H9 (cell line): ENCODE measurements at regions not wholly inside any gene's neighbourhood (a gene's known extent, or its start where the extent isn't known, plus 50 kb on each side); places are given as distances from the start of the nearest gene placed in this dataset.

Source experiments
- DNase-seq: peaks from one replicate; pipeline ENCODE4 v3.0.0-alpha.2; 2017
- H2AFZ ChIP-seq: one replicate; pipeline ENCODE4 v1.6.1; 2013; ENCODE audit warnings: mild to moderate bottlenecking, low read length, control low read depth, moderate library complexity
- H2AK5ac ChIP-seq: 2 replicates; pipeline ENCODE4 v1.6.1; 2013; ENCODE audit warnings: low read length, control low read depth, mixed read lengths; ENCODE audit not compliant: insufficient read length
- H2BK120ac ChIP-seq: one replicate; pipeline ENCODE4 v1.6.1; 2013; ENCODE audit warnings: low read depth, mild to moderate bottlenecking, low read length, control low read depth, inconsistent platforms; ENCODE audit not compliant: poor library complexity, severe bottlenecking
- H2BK12ac ChIP-seq: 2 replicates; pipeline ENCODE4 v1.6.1; 2013; ENCODE audit warnings: low read length, control low read depth, mixed read lengths, low read depth; ENCODE audit not compliant: insufficient read length
- H2BK15ac ChIP-seq: 2 replicates; pipeline ENCODE4 v1.6.1; 2013; ENCODE audit warnings: low read depth, low read length, control low read depth
- H2BK20ac ChIP-seq: one replicate; pipeline ENCODE4 v1.6.1; 2013; ENCODE audit warnings: low read depth, mild to moderate bottlenecking, low read length, control low read depth, inconsistent platforms; ENCODE audit not compliant: poor library complexity, severe bottlenecking
- H2BK5ac ChIP-seq: 2 replicates; pipeline ENCODE4 v1.6.1; 2013; ENCODE audit warnings: low read length, control low read depth, mixed read lengths; ENCODE audit not compliant: insufficient read length
- H3K14ac ChIP-seq: 2 replicates; pipeline ENCODE4 v1.6.1; 2013; ENCODE audit warnings: low read length, control low read depth; ENCODE audit not compliant: insufficient read depth
- H3K18ac ChIP-seq: 2 replicates; pipeline ENCODE4 v1.6.1; 2013; ENCODE audit warnings: low read depth, mild to moderate bottlenecking, mixed read lengths, low read length, control low read depth; ENCODE audit not compliant: insufficient read length
- H3K23ac ChIP-seq: 2 replicates; pipeline ENCODE4 v1.6.1; 2013; ENCODE audit warnings: low read length, control low read depth, mixed read lengths, low read depth; ENCODE audit not compliant: insufficient read length
- H3K23me2 ChIP-seq: 2 replicates; pipeline ENCODE4 v1.6.1; 2013; ENCODE audit warnings: low read depth, mild to moderate bottlenecking, mixed read lengths, low read length, control low read depth; ENCODE audit not compliant: insufficient read length, poor library complexity, severe bottlenecking
- H3K27ac ChIP-seq: 2 replicates; pipeline ENCODE4 v1.5.1; 2013; ENCODE audit warnings: low read length, control low read depth, mixed read lengths, low read depth; ENCODE audit not compliant: insufficient read length
- H3K27me3 ChIP-seq: 2 replicates; pipeline ENCODE4 v1.6.1; 2013; ENCODE audit warnings: low read length, control low read depth, inconsistent platforms; ENCODE audit not compliant: insufficient read depth
- H3K4ac ChIP-seq: 2 replicates; pipeline ENCODE4 v1.6.1; 2013; ENCODE audit warnings: low read depth, mild to moderate bottlenecking, control low read depth, inconsistent platforms, low read length, moderate library complexity
- H3K4me1 ChIP-seq: 2 replicates; pipeline ENCODE4 v1.6.1; 2013; ENCODE audit warnings: low read length, control low read depth, inconsistent platforms; ENCODE audit not compliant: insufficient read depth
- H3K4me2 ChIP-seq: 2 replicates; pipeline ENCODE4 v1.6.1; 2013; ENCODE audit warnings: low read length, control low read depth, mixed read lengths; ENCODE audit not compliant: insufficient read length, insufficient read depth
- H3K56ac ChIP-seq: 2 replicates; pipeline ENCODE4 v1.6.1; 2013; ENCODE audit warnings: low read depth, mild to moderate bottlenecking, mixed read lengths, low read length, control low read depth; ENCODE audit not compliant: insufficient read length
- H3K79me1 ChIP-seq: 2 replicates; pipeline ENCODE4 v1.6.1; 2013; ENCODE audit warnings: low read depth, mild to moderate bottlenecking, moderate library complexity, low read length, control low read depth, inconsistent platforms; ENCODE audit not compliant: insufficient read depth, poor library complexity, severe bottlenecking
- H3K79me2 ChIP-seq: 2 replicates; pipeline ENCODE4 v1.6.1; 2013; ENCODE audit warnings: low read length, control low read depth, inconsistent platforms; ENCODE audit not compliant: insufficient read depth
- H3K9ac ChIP-seq: 2 replicates; pipeline ENCODE4 v1.6.1; 2013; ENCODE audit warnings: low read length, control low read depth, mixed read lengths; ENCODE audit not compliant: insufficient read length; ENCODE audit errors: extremely low read depth
- H3K9me3 ChIP-seq: one replicate; pipeline ENCODE4 v1.6.1; 2013; ENCODE audit warnings: low read depth, low read length, inconsistent platforms; ENCODE audit not compliant: control insufficient read depth
- H3T11ph ChIP-seq: one replicate; pipeline ENCODE4 v1.6.1; 2013; ENCODE audit warnings: mild to moderate bottlenecking, low read length, control low read depth, inconsistent platforms
- H4K20me1 ChIP-seq: one replicate; pipeline ENCODE4 v1.6.1; 2013; ENCODE audit not compliant: control insufficient read depth, insufficient read length, insufficient read depth
- H4K5ac ChIP-seq: 2 replicates; pipeline ENCODE4 v1.6.1; 2013; ENCODE audit warnings: low read depth, mild to moderate bottlenecking, mixed read lengths, low read length, control low read depth; ENCODE audit not compliant: insufficient read length
- H4K8ac ChIP-seq: replicated peaks from 2 replicates; pipeline ENCODE4 v1.6.1; 2013; ENCODE audit warnings: low read length, control low read depth, mixed read lengths, low read depth; ENCODE audit not compliant: insufficient read length
- H4K91ac ChIP-seq: 2 replicates; pipeline ENCODE4 v1.6.1; 2013; ENCODE audit warnings: low read depth, mild to moderate bottlenecking, moderate library complexity, mixed read lengths, low read length, control low read depth; ENCODE audit not compliant: insufficient read length
- H3K27ac Mint-ChIP-seq, 3 experiments: 2 replicates in 2 of 3; 3 replicates in 1 of 3; pipeline ENCODE4 v1.8.0; 2020 to 2021; ENCODE audit warnings: mixed read lengths in 3 of 3, mild to moderate bottlenecking in 1 of 3, moderate library complexity in 1 of 3
- H3K27me3 Mint-ChIP-seq: 2 replicates; pipeline ENCODE4 v1.8.0; 2021; ENCODE audit warnings: low read depth, mild to moderate bottlenecking, moderate library complexity, mixed read lengths
- H3K36me3 Mint-ChIP-seq, 3 experiments: 2 replicates in 2 of 3; 3 replicates in 1 of 3; pipeline ENCODE4 v1.8.0; 2020 to 2021; ENCODE audit warnings: low read depth in 3 of 3, mixed read lengths in 3 of 3; ENCODE audit not compliant: insufficient read depth in 1 of 3
- H3K4me1 Mint-ChIP-seq, 2 experiments: 2 replicates each; pipeline ENCODE4 v1.8.0; 2020; ENCODE audit warnings: mixed read lengths in 2 of 2
- H3K4me3 Mint-ChIP-seq, 2 experiments: 2 replicates in 1 of 2; 3 replicates in 1 of 2; pipeline ENCODE4 v1.8.0; 2020 to 2021; ENCODE audit warnings: mild to moderate bottlenecking in 2 of 2, mixed read lengths in 2 of 2, moderate library complexity in 1 of 2
- H3K9me3 Mint-ChIP-seq, 2 experiments: 2 replicates in 1 of 2; 3 replicates in 1 of 2; pipeline ENCODE4 v1.8.0; 2020; ENCODE audit warnings: mild to moderate bottlenecking in 2 of 2, mixed read lengths in 2 of 2, moderate library complexity in 1 of 2
- TF ChIP-seq, protein P1 (sequence below): fragments of 200-600 bp; sonication (generic); conservative IDR thresholded peaks from 3 replicates; pipeline ENCODE4 v1.8.0; 2021; ENCODE audit warnings: antibody characterized with exemption, mild to moderate bottlenecking

DNA sequence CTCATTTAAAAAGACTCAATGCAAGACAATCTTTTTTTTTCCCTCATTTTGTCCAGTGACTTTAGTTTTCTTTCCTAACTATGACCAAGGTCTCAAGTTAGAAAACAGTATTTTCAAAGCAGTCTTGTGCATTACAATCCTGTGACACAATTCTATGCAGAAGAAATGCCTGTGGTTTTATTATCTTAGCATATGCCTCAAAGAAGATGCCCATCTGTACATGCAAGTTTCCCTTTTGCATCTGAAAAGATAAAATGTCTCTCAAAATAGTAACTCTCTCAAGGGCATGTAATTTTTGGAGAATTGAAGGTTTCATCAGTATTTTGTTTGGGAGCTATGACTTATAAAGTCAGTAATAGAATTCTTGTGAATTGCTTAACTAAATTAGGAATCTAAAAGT is 292.0 kb upstream of the SUCLG2 start:
- H3K4me1 Mint-ChIP-seq, result peaks cover 12 to 13% of the 10 kb centered on the region in 2 experiments
- no peak overlapping the region for H3K14ac ChIP-seq
- H3K9me3 ChIP-seq, result no peaks in the 10 kb centered on the region
- no peak overlapping the region for H4K5ac ChIP-seq
- peaks cover 2% of the 10 kb centered on the region; the same call in 1 of the 2 replicates for H3K4me1 ChIP-seq
- no peak overlapping the region for H2BK120ac ChIP-seq
- H3K4me2 ChIP-seq, result no peak overlapping the region
- H3K79me2 ChIP-seq, result no peaks in the 10 kb centered on the region
- H4K20me1 ChIP-seq, result no peaks in the 10 kb centered on the region
- no peak overlapping the region for H3T11ph ChIP-seq
- peaks cover 0 to 4% (median 3%) of the 10 kb centered on the region in 3 experiments; a peak in 3 of 7 replicates for H3K36me3 Mint-ChIP-seq
- no peak overlapping the region for H2BK15ac ChIP-seq
- H3K56ac ChIP-seq, result no peak overlapping the region
- no peak overlapping the region for H2AK5ac ChIP-seq
- H3K9me3 Mint-ChIP-seq, result peaks cover 0 to 3% of the 10 kb centered on the region in 2 experiments; a peak in 2 of 5 replicates
- no peak overlapping the region for H3K23ac ChIP-seq
- no peaks in the 10 kb centered on the region for H3K27me3 ChIP-seq
- no peak for DNase-seq
- H3K27me3 Mint-ChIP-seq, result no peaks in the 10 kb centered on the region
- H3K4ac ChIP-seq, result no peak overlapping the region
- H2BK12ac ChIP-seq, result no peak overlapping the region
- TF ChIP-seq, protein P1, sequence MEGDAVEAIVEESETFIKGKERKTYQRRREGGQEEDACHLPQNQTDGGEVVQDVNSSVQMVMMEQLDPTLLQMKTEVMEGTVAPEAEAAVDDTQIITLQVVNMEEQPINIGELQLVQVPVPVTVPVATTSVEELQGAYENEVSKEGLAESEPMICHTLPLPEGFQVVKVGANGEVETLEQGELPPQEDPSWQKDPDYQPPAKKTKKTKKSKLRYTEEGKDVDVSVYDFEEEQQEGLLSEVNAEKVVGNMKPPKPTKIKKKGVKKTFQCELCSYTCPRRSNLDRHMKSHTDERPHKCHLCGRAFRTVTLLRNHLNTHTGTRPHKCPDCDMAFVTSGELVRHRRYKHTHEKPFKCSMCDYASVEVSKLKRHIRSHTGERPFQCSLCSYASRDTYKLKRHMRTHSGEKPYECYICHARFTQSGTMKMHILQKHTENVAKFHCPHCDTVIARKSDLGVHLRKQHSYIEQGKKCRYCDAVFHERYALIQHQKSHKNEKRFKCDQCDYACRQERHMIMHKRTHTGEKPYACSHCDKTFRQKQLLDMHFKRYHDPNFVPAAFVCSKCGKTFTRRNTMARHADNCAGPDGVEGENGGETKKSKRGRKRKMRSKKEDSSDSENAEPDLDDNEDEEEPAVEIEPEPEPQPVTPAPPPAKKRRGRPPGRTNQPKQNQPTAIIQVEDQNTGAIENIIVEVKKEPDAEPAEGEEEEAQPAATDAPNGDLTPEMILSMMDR, result no peak
- no peak overlapping the region for H2AFZ ChIP-seq
- no peak overlapping the region for H3K9ac ChIP-seq
- no peak overlapping the region for H4K8ac ChIP-seq
- no peak overlapping the region for H3K4me3 Mint-ChIP-seq
- H4K91ac ChIP-seq, result no peak overlapping the region
- H2BK20ac ChIP-seq, result no peak overlapping the region
- H3K23me2 ChIP-seq, result no peaks in the 10 kb centered on the region
- H3K79me1 ChIP-seq, result no peaks in the 10 kb centered on the region
- no peak overlapping the region for H2BK5ac ChIP-seq
- no peak overlapping the region for H3K27ac ChIP-seq
- H3K18ac ChIP-seq, result no peak overlapping the region
- no peak overlapping the region for H3K27ac Mint-ChIP-seq
